Peyer's patch (tissue), 4 donors: ENCODE measurements at regions not wholly inside any gene's neighbourhood (a gene's known extent, or its start where the extent isn't known, plus 50 kb on each side); places are given as distances from the start of the nearest gene placed in this dataset.

Experiments used
- DNase-seq, 3 donors: peaks; one replicate each; pipeline ENCODE4 v3.0.0-alpha.2; 2017 to 2019
- H3K27ac ChIP-seq, 4 donors: fragments of 200-600 bp; sonication (generic); one replicate each; pipeline ENCODE4 v1.5.1; 2016 to 2019
- H3K27me3 ChIP-seq, 2 donors: fragments of 200-600 bp; sonication (generic); one replicate each; pipeline ENCODE4 v1.5.1; 2019
- H3K36me3 ChIP-seq, 3 donors: fragments of 200-600 bp; sonication (generic); one replicate each; pipeline ENCODE4 v1.5.1; 2016 to 2019
- H3K4me1 ChIP-seq, 4 donors: fragments of 200-600 bp; sonication (generic); one replicate each; pipeline ENCODE4 v1.5.1; 2016 to 2019
- H3K4me3 ChIP-seq, 4 donors: fragments of 200-600 bp; sonication (generic); 1 replicate in 3 of 4; 2 replicates in 1 of 4; pipeline ENCODE4 v1.5.1; 2016 to 2019; ENCODE audit warnings: mild to moderate bottlenecking in 1 of 4
- H3K9me3 ChIP-seq, 4 donors: fragments of 200-600 bp; sonication (generic); one replicate each; pipeline ENCODE4 v1.5.1; 2016 to 2019; ENCODE audit warnings: mild to moderate bottlenecking in 1 of 4
- POLR2A ChIP-seq, 2 donors: fragments of 450-650 bp; IDR thresholded peaks; one replicate each; pipeline ENCODE4 v1.5.1; 2017; ENCODE audit warnings: antibody characterized with exemption in 2 of 2, mild to moderate bottlenecking in 2 of 2, moderate library complexity in 2 of 2
- TF ChIP-seq, protein P1 (sequence below), 6 experiments: fragments of 450-650 bp in 4 of 6; fragments of 200-600 bp in 2 of 6; sonication (generic) in 1 of 6; IDR thresholded peaks; one replicate each; pipeline ENCODE4 v1.5.1; 2017 to 2019; ENCODE audit warnings: antibody characterized with exemption in 6 of 6, mild to moderate bottlenecking in 3 of 6, moderate library complexity in 1 of 6

DNA sequence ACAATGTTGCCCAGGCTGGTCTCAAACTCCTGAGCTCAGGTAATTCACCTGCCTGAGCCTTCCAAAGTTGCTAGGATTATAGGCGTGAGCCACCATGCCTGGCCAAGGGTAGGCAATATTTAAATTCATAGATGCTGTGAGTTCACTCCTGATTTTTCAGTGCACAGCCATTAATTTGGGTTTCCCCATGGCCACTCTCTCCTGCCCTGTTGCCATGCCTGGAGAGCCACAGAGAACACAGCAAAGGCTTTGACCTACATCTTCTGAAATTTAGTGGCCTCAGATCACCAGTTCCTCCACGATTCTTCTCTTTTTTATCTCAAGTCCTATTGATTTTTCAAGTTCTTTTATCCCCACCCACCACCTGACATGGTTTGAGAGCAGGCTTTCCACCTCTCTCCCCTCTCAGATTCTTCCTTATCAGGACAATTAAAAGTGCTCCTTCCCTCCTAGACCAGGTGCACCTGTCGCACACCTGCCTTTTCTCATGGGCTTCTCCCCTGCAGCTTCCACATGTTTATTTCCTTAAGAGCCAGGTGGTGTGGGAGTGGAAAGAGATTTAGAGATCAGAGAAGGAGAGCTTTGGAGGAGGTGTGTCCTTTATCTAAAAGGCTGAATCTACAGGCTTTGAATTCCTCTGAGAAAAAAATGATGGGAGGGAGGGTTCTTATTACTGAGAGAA is 123.8 kb downstream of the ADRA2A start:
- Histone ChIP-seq H3K4me3 (no peak overlapping the region), H3K36me3 (no peaks in the 10 kb centered on the region), H3K4me1 (no peaks in the 10 kb centered on the region), H3K27ac (no peak overlapping the region), H3K9me3 (no peaks in the 10 kb centered on the region), H3K27me3 (no peaks in the 10 kb centered on the region)
- no peak for TF ChIP-seq POLR2A (IDR thresholded peaks at IDR 0.05)
- TF ChIP-seq, protein P1, sequence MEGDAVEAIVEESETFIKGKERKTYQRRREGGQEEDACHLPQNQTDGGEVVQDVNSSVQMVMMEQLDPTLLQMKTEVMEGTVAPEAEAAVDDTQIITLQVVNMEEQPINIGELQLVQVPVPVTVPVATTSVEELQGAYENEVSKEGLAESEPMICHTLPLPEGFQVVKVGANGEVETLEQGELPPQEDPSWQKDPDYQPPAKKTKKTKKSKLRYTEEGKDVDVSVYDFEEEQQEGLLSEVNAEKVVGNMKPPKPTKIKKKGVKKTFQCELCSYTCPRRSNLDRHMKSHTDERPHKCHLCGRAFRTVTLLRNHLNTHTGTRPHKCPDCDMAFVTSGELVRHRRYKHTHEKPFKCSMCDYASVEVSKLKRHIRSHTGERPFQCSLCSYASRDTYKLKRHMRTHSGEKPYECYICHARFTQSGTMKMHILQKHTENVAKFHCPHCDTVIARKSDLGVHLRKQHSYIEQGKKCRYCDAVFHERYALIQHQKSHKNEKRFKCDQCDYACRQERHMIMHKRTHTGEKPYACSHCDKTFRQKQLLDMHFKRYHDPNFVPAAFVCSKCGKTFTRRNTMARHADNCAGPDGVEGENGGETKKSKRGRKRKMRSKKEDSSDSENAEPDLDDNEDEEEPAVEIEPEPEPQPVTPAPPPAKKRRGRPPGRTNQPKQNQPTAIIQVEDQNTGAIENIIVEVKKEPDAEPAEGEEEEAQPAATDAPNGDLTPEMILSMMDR (IDR thresholded peaks at IDR 0.05): no peak
- no peak for DNase-seq

DNA sequence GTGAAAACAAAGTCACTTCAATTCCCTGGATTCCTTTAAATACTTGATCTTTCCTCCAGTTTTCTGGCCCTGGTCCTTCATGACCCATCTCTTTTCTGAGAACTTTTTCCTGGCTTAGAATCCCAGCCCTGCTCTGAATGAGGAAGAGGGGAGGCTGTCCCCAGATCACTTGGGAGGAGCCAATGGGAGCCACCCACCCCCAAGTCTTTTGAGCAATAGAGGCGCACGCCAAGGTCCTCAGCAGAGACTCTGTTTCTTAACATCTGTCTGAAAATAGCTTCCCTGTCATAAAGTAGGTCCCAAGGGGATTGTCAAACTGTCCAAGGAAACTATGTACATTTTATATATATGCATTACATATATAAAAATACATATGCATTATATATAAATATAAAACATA is 126.8 kb downstream of the ADRA2A start:
- DNase-seq: no peak
- TF ChIP-seq, protein P1 (IDR thresholded peaks at IDR 0.05): no peak
- TF ChIP-seq POLR2A (IDR thresholded peaks at IDR 0.05): no peak
- no peaks in the 10 kb centered on the region for H3K9me3 ChIP-seq
- no peaks in the 10 kb centered on the region for H3K36me3 ChIP-seq
- H3K4me1 ChIP-seq: no peaks in the 10 kb centered on the region
- no peak overlapping the region for H3K27ac ChIP-seq
- no peak overlapping the region for H3K4me3 ChIP-seq
- no peaks in the 10 kb centered on the region for H3K27me3 ChIP-seq

DNA sequence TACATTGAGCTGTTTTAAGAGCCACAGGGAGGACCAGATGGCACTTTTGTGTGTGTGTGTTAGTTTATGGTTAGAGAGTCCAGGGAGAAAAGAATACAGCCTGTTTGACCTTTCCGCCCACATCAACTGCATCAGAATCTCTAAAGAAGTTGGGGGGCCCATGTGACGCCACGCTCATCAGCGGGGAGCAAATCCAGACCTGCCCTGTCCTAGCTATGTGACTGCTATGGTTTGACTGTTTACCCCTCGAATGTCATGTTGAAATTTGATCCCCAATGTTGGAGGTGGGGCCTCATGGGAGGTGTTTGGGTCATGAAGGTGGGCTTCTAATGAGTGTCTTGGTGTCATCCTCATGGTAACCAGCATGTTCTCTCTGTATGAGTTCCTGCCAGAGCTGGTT is 128.0 kb downstream of the ADRA2A start:
- Histone ChIP-seq H3K9me3 (no peaks in the 10 kb centered on the region), H3K36me3 (no peaks in the 10 kb centered on the region), H3K4me3 (no peak overlapping the region), H3K27me3 (no peaks in the 10 kb centered on the region), H3K4me1 (no peaks in the 10 kb centered on the region), H3K27ac (no peak overlapping the region)
- TF ChIP-seq, protein P1 (IDR thresholded peaks at IDR 0.05): no peak
- DNase-seq: no peak

DNA sequence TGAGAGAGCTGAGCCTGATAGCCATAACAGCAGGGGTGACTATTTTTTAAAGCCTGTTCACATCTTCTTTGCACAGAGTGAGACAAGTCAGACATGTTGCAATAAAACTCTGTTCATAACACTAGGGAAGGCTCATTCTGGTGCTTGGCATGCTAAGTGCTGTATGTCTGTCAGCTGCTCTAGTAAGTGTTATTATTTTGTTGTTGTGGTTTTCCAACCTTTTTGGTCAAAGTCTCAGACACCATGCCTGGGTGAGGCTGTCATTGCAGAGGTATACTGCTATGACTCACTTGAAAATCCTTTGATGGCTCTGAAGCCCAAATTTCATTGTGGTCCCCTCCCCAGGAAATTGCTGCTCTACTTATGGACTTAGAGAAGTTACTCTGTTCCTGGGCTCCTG is 129.7 kb downstream of the ADRA2A start:
- H3K4me1 ChIP-seq: no peaks in the 10 kb centered on the region
- no peak overlapping the region for H3K4me3 ChIP-seq
- no peak overlapping the region for H3K27ac ChIP-seq
- no peaks in the 10 kb centered on the region for H3K27me3 ChIP-seq
- TF ChIP-seq POLR2A (IDR thresholded peaks at IDR 0.05): no peak
- TF ChIP-seq, protein P1 (IDR thresholded peaks at IDR 0.05): no peak
- no peaks in the 10 kb centered on the region for H3K36me3 ChIP-seq
- no peak for DNase-seq
- no peaks in the 10 kb centered on the region for H3K9me3 ChIP-seq

GRCh38 chr10:111207500-111207899 is 130.7 kb downstream of the ADRA2A start:
- H3K36me3 ChIP-seq: no peaks in the 10 kb centered on the region

More at GRCh38 chr10:111207500-111207899, 130.7 kb downstream of the ADRA2A start:
- Histone ChIP-seq H3K9me3 (no peaks in the 10 kb centered on the region), H3K4me3 (no peak overlapping the region), H3K4me1 (no peaks in the 10 kb centered on the region), H3K27ac (no peak overlapping the region), H3K27me3 (no peaks in the 10 kb centered on the region)
- no peak for TF ChIP-seq POLR2A (IDR thresholded peaks at IDR 0.05)
- TF ChIP-seq, protein P1 (IDR thresholded peaks at IDR 0.05): peak in 4 of 6 experiments; percentile 28 to 69 (median 58)
- DNase-seq: peak in 2 of 3 donors; percentile 49 to 68
